Stimulated activated CD8-positive, alpha-beta memory T cell treated with anti-CD3 and anti-CD28 coated beads, Interleukin-15, amount 100 ng/mL, for 1 hour (primary cell): ENCODE measurements at regions not wholly inside any gene's neighbourhood (a gene's known extent, or its start where the extent isn't known, plus 50 kb on each side); places are given as distances from the start of the nearest gene placed in this dataset.
"Not testable (repeated sequence)": the region's sequence is repeated elsewhere in the genome, so short reads cannot be mapped to it uniquely, and the experiment has no call there.

Source experiments
- DNase-seq: peaks from one replicate; pipeline ENCODE4 v3.0.0-alpha.2; 2020; ENCODE audit warnings: low read depth

DNA sequence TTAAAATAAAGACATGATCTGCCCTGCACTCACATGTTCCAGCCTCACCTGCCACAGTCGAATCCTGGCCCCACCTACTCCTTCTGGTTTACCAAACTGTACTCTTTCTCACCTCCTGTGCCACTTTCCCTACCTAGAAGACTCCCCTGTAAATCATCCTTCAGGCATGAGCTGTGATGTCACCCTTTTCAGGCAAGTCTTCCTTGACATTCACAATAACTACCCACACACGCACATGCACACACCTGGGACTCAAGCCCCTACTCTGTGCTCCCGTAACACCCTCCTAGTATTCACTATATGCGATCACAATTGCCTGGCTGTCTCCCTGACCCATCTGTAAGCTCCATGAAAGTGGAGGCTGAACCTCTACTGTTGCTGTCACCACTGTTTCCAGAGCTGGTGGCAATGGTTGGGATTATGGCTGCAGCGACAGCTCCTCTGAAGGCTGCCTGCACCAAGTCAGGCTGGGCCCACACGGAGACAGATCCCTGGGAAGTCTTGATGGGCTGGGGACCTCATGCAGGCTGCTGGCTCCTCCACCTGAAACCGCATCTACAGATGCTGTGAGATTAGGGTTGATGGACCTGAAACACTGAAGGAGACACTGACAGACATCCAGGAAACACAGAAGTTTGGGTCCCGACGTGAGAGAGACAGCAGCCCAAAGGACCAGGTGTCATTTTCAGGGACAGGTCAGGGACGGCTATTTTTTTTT lies 611.1 kb downstream of the UQCRFS1 start:
- no peak for DNase-seq

DNA sequence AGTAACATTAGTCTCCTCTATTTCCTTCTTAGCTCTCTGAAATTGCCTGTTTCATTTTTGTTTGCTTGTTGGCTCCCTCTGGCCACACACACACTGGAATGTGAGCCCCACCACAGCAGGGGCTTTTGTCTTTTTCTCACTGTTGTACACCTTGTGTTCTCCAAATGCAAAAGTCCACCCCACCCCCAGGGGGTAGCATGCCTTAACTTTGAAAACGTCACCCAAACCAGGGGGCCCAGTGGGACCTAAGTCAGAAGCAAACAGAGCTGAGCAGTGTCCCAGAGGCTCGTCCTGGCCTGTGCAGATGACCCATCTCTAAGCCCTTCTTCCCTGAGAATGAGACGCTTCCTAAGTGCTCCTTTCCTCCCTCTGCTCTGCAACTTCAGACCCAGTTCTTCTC lies 614.1 kb downstream of the UQCRFS1 start:
- DNase-seq: no peak

DNA sequence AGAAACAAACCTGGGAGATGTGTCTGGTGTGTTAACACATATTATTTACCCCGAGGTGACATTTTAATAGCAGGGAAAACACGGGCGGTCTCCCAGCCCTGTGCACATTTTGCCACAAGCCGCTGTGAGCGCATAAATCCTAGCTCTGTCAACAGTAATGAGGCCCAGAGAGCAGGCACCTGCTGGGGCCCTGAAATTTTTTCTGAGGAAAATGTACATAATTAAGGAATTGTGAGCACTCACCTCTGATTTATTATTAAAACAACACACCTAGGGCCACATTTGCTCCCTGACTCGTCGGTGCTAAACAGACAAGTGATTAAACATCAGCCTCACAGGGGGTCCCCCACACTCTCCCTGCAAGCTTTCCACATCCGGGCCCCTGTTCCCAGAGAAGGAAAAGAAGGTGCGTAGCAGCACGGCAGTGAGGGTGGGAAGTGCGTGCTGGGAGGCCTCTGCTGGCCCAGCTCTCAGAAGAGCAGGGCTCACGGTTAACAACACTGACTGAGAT lies 616.3 kb downstream of the UQCRFS1 start:
- no peak for DNase-seq

DNA sequence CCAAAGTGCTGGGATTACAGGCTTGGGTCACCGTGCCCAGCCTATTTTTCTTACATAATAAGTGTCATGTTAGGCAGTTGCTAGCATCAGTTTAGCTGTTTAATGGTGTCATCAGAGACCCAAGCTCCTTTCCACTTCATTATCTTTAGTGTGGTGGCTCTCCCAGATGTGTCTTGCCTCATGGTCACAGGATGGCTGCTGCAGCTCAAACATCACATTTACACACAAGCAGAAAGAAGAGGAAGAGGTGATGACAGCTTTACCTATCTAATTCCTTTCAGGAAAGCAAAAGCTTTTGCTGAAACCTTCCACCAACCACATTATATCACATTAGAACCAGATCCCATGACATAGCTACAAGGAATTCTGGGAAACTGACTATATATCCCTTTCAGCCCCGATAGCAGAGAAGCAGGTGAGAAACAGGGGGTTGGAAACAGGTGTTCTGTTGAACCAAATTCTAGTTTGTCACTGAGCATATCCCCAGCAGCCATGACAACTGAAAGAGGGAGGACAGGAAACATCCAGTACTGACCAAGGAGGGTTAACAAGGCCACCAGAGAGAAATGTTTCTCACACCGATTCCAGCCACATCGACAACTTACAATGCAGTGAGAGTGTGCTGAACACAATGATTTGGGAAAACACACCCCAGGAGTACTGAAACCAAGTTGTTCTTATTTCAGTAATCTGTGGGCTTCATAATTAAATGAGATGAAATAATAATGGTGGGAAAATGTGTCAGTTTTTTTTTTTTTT lies 617.0 kb downstream of the UQCRFS1 start:
- no peak for DNase-seq

DNA sequence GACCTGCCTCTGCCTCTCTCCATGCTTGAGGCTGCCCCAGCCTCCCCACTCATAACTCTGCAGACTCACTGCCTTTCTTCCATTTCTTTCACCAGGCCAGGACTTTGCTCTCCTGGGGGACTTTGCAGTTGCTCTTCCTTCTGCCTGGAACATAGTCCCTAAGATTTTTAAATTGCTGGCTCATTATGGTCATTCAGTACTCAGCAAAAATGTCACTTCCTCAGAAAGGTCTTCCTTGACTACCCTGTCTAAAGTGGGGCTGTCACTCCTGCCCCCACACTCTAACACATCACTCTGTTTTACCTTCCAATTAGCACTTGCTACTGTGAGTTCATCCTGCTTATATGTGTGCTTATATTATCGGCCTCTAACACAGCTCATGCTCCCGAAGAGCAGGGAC lies 618.2 kb downstream of the UQCRFS1 start:
- DNase-seq: no peak

DNA sequence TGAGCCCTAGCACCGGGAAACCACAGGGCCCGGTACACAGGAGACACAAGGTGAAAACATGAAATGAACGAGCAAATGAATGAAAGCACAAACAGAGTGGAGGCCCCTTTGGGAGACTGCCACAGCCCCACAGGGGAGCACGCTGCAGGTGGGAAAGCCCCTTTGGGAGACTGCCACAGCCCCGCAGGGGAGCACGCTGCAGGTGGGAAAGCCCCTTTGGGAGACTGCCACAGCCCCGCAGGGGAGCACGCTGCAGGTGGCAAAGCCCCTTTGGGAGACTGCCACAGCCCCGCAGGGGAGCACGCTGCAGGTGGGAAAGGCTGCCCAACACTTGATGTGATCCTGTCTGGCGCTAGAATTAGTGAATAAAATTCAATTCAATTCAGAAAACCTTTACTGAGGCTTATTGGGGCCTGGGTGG lies 623.0 kb downstream of the UQCRFS1 start:
- DNase-seq: not testable (repeated sequence)

DNA sequence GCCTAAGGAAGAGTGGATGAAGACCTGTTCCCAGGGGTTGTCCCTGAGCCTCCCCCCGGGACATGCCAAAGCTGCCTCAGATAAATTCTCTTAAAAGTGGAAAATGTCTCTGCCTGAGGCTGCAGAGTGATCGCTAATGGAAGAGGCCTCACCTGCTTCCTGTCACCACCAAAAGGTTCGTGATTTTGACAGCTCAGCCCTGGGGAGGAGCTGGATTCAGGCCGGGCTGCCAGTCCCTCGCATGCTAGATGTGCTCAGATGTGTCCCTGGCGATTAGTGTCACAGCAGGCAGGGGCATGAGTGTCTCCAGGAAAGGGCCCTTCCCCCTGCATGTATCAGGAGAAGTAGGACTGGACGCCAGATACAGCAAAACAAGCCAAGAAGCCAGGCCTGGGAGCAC lies 626.5 kb downstream of the UQCRFS1 start:
- DNase-seq: no peak

DNA sequence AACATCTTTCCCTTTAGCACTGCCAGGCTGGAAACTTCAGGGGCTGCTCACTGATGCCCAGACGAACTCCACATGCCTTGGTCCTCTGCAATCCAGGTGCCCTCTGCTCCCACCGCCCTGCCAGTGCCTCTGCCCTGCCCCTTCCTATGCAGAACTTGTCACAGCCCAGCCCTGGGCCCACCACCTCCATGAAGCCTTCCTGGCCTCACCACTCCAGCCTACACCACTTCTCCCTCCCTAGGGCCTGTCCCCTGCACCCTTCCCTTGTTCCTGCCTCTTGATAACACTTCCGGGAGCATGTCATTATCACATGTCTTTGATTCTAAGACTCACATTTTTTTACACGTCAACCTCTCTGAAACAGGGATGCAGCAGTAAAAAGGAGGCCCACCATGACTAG lies 627.2 kb downstream of the UQCRFS1 start:
- DNase-seq: no peak

DNA sequence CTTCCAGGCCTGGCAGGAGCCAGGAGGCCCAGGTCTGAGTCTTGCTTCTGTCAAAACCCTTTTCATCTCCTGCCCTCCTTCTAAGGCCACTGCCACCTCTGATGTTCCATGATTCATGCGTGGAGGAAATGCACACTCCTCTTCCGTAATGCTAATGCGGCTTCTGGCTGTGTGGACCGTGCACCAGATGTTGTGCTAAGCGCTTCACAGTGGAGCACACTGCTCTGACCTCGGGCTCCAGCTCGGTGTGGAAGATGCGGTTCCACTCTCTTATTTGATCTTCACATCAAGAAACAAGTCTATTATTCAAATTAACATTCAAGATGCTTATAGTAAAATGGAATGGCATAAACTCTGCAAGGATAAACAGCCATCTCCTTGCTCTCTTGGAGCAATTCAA lies 629.2 kb downstream of the UQCRFS1 start:
- no peak for DNase-seq

DNA sequence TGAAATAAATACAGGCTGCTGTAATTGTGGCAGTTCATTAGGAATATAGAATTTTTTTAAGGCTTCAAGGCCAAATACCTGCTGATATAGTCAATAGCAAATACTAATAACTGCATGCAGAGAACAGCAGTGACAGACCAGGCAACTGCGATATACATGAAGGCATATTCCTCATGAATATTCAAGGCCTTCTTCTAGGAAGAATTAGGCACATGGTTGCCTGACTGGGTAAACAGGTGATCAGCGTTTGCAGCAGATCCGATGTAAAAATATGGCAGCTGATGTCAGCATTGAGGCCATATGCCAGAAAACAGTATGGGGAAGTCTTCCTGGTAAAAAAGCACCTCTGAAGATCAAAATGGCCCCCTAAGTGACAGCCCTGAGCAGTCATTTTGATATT lies 629.7 kb downstream of the UQCRFS1 start:
- no peak for DNase-seq

DNA sequence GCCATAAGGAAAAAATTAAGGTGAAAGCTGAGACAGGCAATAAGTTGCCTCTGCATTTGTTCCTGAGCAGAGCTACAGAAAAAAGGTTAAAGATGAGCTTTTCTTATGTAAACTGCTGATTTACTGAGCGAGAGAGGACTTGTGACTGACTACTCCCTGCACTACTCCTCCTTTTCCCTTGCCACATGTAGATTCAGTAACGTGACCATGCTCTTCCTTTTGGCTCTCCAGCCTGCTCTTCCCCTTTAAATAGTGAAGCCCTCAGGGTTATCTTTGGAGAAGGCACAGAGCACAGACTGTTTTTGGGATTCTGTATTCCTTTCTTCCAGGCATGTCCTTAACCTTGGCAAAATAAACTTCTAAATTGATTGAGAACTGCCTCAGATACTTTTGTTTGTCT lies 630.2 kb downstream of the UQCRFS1 start:
- no peak for DNase-seq

DNA sequence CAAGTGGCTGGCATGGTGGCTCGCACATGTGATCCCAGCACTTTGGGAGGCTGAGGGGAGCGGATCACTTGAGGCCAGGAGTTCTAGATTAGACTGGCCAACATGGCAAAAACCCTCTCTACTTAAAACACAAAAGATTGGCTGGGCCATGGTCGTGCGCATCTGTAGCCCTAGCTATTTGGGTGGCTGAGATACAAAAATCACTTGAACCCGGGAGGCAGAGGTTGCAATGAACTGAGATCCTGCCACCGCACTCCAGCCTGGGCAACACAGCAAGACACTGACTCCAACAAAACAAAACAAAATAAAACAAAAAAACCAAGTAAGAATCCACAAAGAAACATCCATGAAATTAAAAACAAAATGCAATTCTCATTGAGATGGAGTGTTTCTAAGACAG lies 630.6 kb downstream of the UQCRFS1 start:
- no peak for DNase-seq

DNA sequence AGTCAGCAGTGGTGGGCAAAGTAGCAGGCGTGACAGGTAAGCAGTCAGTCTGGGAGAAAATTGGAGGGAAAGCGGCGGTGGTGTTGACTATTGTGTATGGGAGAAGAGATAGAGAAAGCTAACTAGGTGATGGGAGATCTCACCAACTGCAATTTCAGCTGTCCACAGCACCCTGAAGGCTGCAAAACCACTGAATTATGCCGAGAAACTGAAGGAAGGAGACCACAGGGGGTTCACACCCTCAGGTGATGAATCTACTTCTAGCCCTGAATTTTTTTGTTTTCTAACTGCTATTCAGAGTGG lies 631.5 kb downstream of the UQCRFS1 start:
- no peak for DNase-seq

DNA sequence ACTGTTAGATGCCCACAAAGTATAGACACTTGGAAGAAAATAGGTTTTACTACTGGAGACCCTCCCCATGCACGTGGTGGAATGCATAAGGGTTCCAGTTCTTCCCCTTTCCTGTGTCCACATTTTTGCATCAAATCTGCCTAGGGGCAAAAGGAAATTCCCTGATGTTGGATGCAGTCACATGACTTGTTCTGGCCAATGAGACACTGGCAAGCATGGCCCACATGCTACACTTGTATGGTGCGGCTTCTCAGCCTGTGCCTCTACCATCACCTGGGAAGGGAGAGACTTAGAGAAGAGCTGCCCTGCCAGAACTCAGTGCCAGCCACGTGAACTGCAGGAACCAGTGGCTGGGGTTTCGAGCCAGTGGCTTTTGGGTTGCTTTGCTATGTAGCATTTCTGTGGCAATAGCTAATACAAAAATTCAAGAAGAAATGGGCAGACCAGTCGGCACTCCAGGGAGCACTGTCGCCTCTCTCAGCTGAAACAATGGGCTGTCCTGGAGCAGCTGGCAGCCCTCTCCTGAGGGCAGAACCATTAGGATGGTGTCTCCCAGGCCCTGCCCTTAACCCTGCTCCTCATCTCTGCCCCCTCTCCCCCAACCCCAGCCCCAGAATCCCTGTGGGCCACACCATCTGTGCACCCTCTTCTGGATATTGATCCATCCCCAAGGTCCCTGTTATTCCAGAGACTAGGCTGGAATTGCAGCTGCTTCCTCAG lies 634.0 kb downstream of the UQCRFS1 start:
- no peak for DNase-seq

DNA sequence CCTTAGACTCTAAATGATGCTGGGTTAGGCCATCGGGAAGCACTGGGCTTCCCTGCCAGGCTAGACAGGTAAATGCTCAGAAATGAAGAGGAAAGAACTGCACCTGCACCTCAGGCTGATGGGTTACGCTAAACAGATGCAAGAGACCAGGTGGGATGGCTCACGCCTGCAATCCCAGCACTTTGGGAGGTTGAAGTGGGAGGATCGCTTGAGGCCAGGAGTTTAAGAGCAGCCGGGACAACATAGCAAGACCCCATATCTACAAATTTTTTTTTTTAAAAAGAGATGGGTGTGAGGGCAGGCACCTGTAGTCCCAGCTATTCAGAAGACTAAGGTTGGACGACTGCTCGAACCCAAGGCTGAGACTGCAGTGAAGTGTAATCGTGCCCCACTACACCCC lies 634.7 kb downstream of the UQCRFS1 start:
- no peak for DNase-seq

DNA sequence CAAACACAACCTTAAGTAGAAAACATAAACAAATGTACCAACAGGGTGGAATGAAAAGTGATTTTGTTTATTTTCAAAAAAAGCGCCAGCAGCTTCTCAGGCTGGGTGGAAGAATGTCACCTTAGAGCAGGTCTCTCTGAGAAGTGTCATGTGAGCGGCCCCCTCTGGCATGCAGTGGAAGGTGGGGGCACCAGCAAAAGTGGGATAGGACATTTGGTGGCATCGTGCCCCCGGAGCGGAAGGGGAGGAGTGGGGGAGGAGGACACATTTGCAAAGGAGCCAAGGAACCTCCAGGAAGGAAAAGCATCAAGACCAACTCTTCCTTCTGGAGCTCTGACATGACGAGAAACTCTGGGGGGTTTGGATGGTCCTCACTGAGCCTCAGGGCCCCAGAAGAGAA lies 635.3 kb downstream of the UQCRFS1 start:
- DNase-seq: no peak

DNA sequence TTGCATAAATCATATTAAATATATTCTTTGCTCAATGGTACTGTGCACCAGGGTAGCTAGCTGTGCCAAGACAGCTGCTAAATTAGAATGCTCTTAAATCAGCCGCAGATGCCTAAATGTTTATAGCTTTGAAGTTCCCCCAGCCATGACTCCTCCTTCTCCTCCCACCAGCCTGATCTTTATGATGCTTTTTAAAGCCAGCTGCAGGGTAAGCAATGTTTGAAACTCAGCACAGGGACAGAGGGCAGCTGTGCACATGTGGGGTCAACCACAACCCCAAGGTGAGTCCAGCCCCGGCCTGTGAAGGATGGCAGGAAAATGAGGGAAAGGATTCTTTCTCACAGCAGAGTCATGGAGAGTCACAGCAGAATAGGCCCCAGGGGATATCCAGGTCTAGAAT lies 635.7 kb downstream of the UQCRFS1 start:
- DNase-seq: no peak

DNA sequence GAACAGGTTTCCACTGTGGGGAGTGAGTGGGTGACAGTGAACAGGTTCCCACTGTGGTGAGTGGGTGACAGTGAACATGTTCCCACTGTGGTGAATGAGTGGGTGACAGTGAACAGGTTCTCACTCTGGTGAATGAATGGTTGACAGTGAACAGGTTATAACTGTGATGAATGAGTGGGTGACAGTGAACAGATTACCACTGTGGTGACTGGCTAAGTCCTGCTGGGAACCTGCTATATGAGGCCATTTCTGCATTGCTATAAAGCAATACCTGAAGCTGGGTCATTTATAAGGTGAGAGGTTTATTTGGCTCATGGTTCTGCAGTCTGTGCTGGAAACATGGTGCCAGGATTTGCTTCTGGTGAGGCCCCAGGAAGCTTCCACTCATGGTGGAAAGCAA lies 637.1 kb downstream of the UQCRFS1 start:
- no peak for DNase-seq

DNA sequence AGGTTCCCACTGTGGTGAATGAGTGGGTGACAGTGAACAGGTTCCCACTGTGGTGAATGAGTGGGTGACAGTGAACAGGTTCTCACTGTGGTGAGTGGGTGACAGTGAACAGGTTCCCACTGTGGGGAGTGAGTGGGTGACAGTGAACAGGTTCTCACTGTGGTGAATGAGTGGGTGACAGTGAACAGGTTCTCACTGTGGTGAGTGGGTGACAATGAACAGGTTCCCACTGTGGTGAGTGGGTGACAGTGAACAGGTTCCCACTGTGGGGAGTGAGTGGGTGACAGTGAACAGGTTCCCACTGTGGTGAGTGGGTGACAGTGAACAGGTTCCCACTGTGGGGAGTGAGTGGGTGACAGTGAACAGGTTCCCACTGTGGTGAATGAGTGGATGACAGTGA lies 637.6 kb downstream of the UQCRFS1 start:
- DNase-seq: not testable (repeated sequence)

DNA sequence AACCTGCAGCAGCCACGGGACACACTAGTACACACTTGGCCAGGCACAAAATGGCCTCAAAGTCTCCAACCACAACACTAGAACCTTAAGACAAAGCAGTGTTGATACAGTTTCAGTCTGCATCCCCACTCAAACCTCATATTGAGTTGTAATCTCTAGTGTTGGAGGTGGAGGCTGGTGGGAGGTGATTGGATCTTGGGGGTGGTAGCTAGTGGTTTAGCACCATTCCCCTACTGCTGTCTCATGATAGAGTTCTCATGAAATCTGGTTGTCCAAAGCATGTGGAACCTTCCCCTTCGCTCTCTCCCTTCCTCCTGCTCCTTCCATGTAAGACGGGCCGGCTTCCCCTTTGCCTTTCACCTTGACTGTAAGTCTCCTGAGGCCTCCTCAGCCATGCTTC lies 638.7 kb downstream of the UQCRFS1 start:
- DNase-seq: no peak

DNA sequence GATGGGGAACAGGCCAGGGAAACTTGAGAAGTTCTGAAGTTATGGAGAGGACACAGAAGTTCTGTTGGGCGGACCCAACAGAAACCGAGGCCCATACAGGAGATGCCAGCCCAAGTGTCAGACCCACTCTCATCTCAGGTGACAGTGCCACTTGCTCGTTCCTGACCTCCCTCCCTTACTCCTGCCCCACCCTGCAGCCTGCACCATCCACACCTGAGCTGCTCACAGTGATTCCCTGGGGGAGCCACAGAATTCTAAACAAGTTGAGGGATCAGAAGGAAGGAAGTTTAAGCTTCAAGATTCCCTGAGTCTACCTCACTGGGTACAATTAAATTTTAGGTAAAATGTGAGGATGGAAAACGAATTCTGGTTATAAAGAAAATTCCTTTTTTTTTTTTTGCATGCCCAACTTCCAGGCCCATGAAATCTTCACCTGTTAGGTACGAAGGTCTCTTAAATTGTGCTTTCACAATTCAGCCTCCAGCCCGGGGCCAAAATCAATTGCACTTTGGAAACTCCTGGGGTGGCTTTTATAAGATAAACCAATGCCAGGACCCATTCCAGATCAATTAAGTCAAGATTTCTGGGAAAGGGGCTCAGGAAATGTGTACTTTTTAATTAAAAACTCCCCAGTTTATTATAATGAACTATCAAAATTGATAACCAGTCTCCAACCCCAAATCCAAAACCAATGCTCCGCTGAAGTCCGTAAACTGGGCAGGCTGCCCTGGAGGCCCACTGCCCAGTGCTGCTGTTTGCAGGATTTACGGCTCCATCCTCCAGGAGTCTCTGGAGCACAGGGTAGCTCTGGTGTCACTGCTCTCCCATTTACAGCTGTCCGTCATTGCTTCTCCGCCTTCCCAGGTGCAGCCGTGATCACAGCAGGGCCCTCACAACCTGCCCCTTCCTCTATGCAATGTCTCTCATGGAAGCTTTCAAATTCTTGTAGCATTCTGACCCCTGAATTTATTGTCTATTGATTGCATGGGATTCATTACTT lies 643.5 kb downstream of the UQCRFS1 start:
- no peak for DNase-seq

DNA sequence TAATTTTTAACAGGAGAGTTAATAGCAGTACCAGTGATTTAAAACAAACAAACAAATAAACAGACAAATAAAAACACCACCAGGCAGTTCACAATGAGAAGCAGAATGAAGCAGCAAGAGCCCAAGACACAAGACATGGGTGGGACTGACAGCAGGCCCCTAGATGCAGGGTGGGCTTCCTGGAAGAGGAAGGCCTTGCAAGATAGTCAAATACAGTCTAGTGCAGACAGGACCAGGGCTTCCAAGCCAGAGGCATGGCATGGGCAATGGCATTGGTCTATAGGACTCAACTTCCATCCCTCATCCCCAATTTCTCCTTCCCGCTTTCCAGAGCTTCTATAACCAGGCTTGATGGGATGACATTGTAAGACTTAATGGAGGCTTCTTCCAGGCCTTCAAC lies 645.1 kb downstream of the UQCRFS1 start:
- DNase-seq: no peak
